CD4-positive, alpha-beta T cell (primary cell): ENCODE measurements at regions not wholly inside any gene's neighbourhood (a gene's known extent, or its start where the extent isn't known, plus 50 kb on each side); places are given as distances from the start of the nearest gene placed in this dataset.

ENCODE experiments used
- ATAC-seq: fragments of 200-7000 bp; cut with Tn5 transposase; one replicate; pipeline ENCODE4 v1.10.0; 2022; ENCODE audit warnings: mild to moderate bottlenecking; ENCODE audit not compliant: poor library complexity
- CTCF ChIA-PET: fragments of 350-600 bp; sonication (Branson Sonifier 250); formaldehyde crosslinking; loops from one replicate; lab custom pipeline; 2021; ENCODE audit warnings: antibody characterized with exemption, inconsistent platforms; lab: Charles Lee
- POLR2A ChIA-PET: fragments of 350-600 bp; sonication (Branson Sonifier 250); formaldehyde crosslinking; loops from one replicate; lab custom pipeline; 2021; ENCODE audit warnings: antibody characterized with exemption, inconsistent platforms; lab: Charles Lee
- DNase-seq, 14 experiments: peaks; one replicate each; pipeline ENCODE4 v3.0.0-alpha.2; 2013 to 2020; ENCODE audit warnings: mixed read lengths in 2 of 14
- H3K27ac ChIP-seq, 2 donors: one replicate each; pipeline versions ENCODE4 v1.5.1 to v1.7.0; 2013; ENCODE audit warnings: low read length in 2 of 2, low read depth in 1 of 2, mild to moderate bottlenecking in 1 of 2
- H3K27me3 ChIP-seq, 2 experiments: 1 replicate in 1 of 2; 2 replicates in 1 of 2; pipeline versions ENCODE4 v1.6.1 to v1.7.0; 2013; ENCODE audit warnings: low read length in 2 of 2, control low read depth in 1 of 2, mild to moderate bottlenecking in 1 of 2, moderate library complexity in 1 of 2; ENCODE audit not compliant: insufficient read depth in 2 of 2, control insufficient read depth in 1 of 2
- H3K36me3 ChIP-seq: one replicate; pipeline ENCODE4 v1.6.1; 2013; ENCODE audit warnings: low read length, control low read depth; ENCODE audit not compliant: insufficient read depth
- H3K4me1 ChIP-seq: one replicate; pipeline ENCODE4 v1.6.1; 2013; ENCODE audit warnings: low read length, control low read depth; ENCODE audit not compliant: insufficient read depth
- H3K4me3 ChIP-seq: one replicate; pipeline ENCODE4 v1.5.1; 2013; ENCODE audit warnings: mild to moderate bottlenecking, low read length, moderate library complexity
- H3K9me3 ChIP-seq, 2 experiments: 1 replicate in 1 of 2; 2 replicates in 1 of 2; pipeline versions ENCODE4 v1.6.1 to v1.7.0; 2013; ENCODE audit warnings: low read length in 2 of 2, mild to moderate bottlenecking in 2 of 2, control low read depth in 1 of 2, moderate library complexity in 1 of 2; ENCODE audit not compliant: control insufficient read depth in 1 of 2, insufficient read depth in 1 of 2
- H3K27ac Mint-ChIP-seq: one replicate; pipeline ENCODE4 v1.8.0; 2020; ENCODE audit warnings: mixed read lengths
- H3K27me3 Mint-ChIP-seq: one replicate; pipeline ENCODE4 v1.8.0; 2021; ENCODE audit warnings: mixed read lengths
- H3K36me3 Mint-ChIP-seq: one replicate; pipeline ENCODE4 v1.8.0; 2021; ENCODE audit warnings: low read depth, mixed read lengths
- H3K4me1 Mint-ChIP-seq: one replicate; pipeline ENCODE4 v1.8.0; 2021; ENCODE audit warnings: low read depth, mixed read lengths
- H3K4me3 Mint-ChIP-seq: one replicate; pipeline ENCODE4 v1.8.0; 2020; ENCODE audit warnings: mild to moderate bottlenecking, mixed read lengths
- H3K9me3 Mint-ChIP-seq: one replicate; pipeline ENCODE4 v1.8.0; 2020; ENCODE audit warnings: mixed read lengths
- CTCF ChIP-seq: fragments of 200-600 bp; IDR thresholded peaks from one replicate; pipeline ENCODE4 v1.8.0; 2022; ENCODE audit warnings: antibody characterized with exemption, mild to moderate bottlenecking
- intact Hi-C, 2 experiments: fragments of 100-400 bp; cut with DNase I in 1 of 2; cut with micrococcal nuclease in 1 of 2; formaldehyde crosslinking; loops; one replicate each; pipeline versions ENCODE4 v1.15.1 to v1.9.0; 2023 to 2025; cut with DNase I, micrococcal nuclease

GRCh38 chr13:22079961-22080360, 409.1 kb downstream of the FGF9 start:
- H3K36me3 Mint-ChIP-seq, result no peaks in the 10 kb centered on the region

GRCh38 chr13:22080832-22081231, 410.0 kb downstream of the FGF9 start:
- no peak overlapping the region for H3K27ac Mint-ChIP-seq
- Histone ChIP-seq H3K4me3 (no peak overlapping the region), H3K36me3 (no peaks in the 10 kb centered on the region), H3K9me3 (no peaks in the 10 kb centered on the region), H3K27me3 (no peaks in the 10 kb centered on the region), H3K4me1 (peaks cover 20% of the 10 kb centered on the region), H3K27ac (no peak overlapping the region)
- ATAC-seq (no peak), DNase-seq (no peak)
- no peaks in the 10 kb centered on the region for H3K36me3 Mint-ChIP-seq
- no peaks in the 10 kb centered on the region for H3K27me3 Mint-ChIP-seq
- POLR2A ChIA-PET, result no interaction called here
- no peak for TF ChIP-seq CTCF
- intact Hi-C loops, result no loop called here
- CTCF ChIA-PET, result no interaction called here
- no peak overlapping the region for H3K4me3 Mint-ChIP-seq
- H3K9me3 Mint-ChIP-seq, result no peaks in the 10 kb centered on the region
- peaks cover 39% of the 10 kb centered on the region for H3K4me1 Mint-ChIP-seq

More at GRCh38 chr13:22079961-22080360, 409.1 kb downstream of the FGF9 start:
- CTCF ChIA-PET, result no interaction called here
- no peaks in the 10 kb centered on the region for H3K9me3 ChIP-seq
- H3K27me3 ChIP-seq, result no peaks in the 10 kb centered on the region
- ATAC-seq (no peak), DNase-seq (no peak)
- POLR2A ChIA-PET, result no interaction called here
- Mint-ChIP-seq H3K4me1 (peaks cover 39% of the 10 kb centered on the region), H3K9me3 (no peaks in the 10 kb centered on the region), H3K27me3 (no peaks in the 10 kb centered on the region), H3K4me3 (no peak overlapping the region), H3K27ac (no peak overlapping the region)
- TF ChIP-seq CTCF, result no peak
- H3K36me3 ChIP-seq, result no peaks in the 10 kb centered on the region
- no peak overlapping the region for H3K4me3 ChIP-seq
- H3K4me1 ChIP-seq, result peaks cover 20% of the 10 kb centered on the region
- intact Hi-C loops, result loop anchor here in 1 of 2 experiments (5.0 kb wide), 1 partner anchor 32 kb away; no protein-coding TSS in a partner anchor
- H3K27ac ChIP-seq, result no peak overlapping the region

- intact Hi-C loops, result no loop called here
- DNase-seq (no peak), ATAC-seq (no peak)
- no peak overlapping the region for H3K4me3 Mint-ChIP-seq
- ChIA-PET CTCF (no interaction called here), POLR2A (no interaction called here)
- TF ChIP-seq CTCF, result no peak
- Histone ChIP-seq H3K4me3 (no peak overlapping the region), H3K27ac (no peak overlapping the region), H3K4me1 (peaks cover 19% of the 10 kb centered on the region), H3K27me3 (no peaks in the 10 kb centered on the region), H3K36me3 (no peaks in the 10 kb centered on the region), H3K9me3 (no peaks in the 10 kb centered on the region)
- no peaks in the 10 kb centered on the region for H3K27me3 Mint-ChIP-seq
- H3K4me1 Mint-ChIP-seq, result peaks cover 35% of the 10 kb centered on the region
- H3K36me3 Mint-ChIP-seq, result no peaks in the 10 kb centered on the region
- H3K27ac Mint-ChIP-seq, result no peak overlapping the region
- H3K9me3 Mint-ChIP-seq, result no peaks in the 10 kb centered on the region
Measured at GRCh38 chr13:22081430-22081829, 410.6 kb downstream of the FGF9 start.
